OCI-LY7 (cell line): ENCODE measurements at regions not wholly inside any gene's neighbourhood (a gene's known extent, or its start where the extent isn't known, plus 50 kb on each side); places are given as distances from the start of the nearest gene placed in this dataset.

Experiments used
- BruUV-seq: library from RNA; stranded (reverse); fragments of 400-500 nt; replicated peaks from 2 replicates; lab custom pipeline; 2021; lab: Mats Ljungman, UMichigan
- CTCF ChIA-PET: fragments of 300-600 bp; sonication (Branson Sonifier 250); formaldehyde crosslinking; loops from one replicate; lab custom pipeline; 2022; ENCODE audit warnings: antibody characterized with exemption; ENCODE audit not compliant: unreplicated experiment; lab: Charles Lee
- POLR2A ChIA-PET: fragments of 300-600 bp; sonication (Branson Sonifier 250); formaldehyde crosslinking; loops from one replicate; lab custom pipeline; 2022; ENCODE audit warnings: antibody characterized with exemption; lab: Charles Lee
- DNase-seq: peaks from one replicate; pipeline ENCODE4 v3.0.0-alpha.2; 2015; ENCODE audit warnings: low spot score
- H2AFZ ChIP-seq: fragments of 200-600 bp; sonication (generic), shearing (Covaris generic); 2 replicates; pipeline ENCODE4 v1.6.1; 2014; ENCODE audit warnings: mild to moderate bottlenecking, antibody characterized with exemption, low read length, moderate library complexity
- H3K27ac ChIP-seq: fragments of 200-600 bp; sonication (generic); 2 replicates; pipeline ENCODE4 v1.5.1; 2014; ENCODE audit warnings: mixed run types, low read depth, mild to moderate bottlenecking, moderate library complexity, low read length, inconsistent platforms; ENCODE audit not compliant: poor library complexity, severe bottlenecking
- H3K36me3 ChIP-seq: fragments of 200-600 bp; sonication (generic); 2 replicates; pipeline ENCODE4 v1.6.1; 2014; ENCODE audit warnings: mild to moderate bottlenecking, antibody characterized with exemption, low read length, moderate library complexity, mixed read lengths; ENCODE audit not compliant: insufficient read depth
- H3K4me1 ChIP-seq: fragments of 200-600 bp; sonication (generic); 2 replicates; pipeline ENCODE4 v1.5.1; 2014; ENCODE audit warnings: mild to moderate bottlenecking, low read length; ENCODE audit not compliant: insufficient read depth, poor library complexity, severe bottlenecking
- H3K4me2 ChIP-seq: fragments of 200-600 bp; sonication (generic); 2 replicates; pipeline ENCODE4 v1.6.1; 2014; ENCODE audit warnings: mild to moderate bottlenecking, low read length
- H3K4me3 ChIP-seq: fragments of 200-600 bp; sonication (generic); 2 replicates; pipeline ENCODE4 v1.5.1; 2014; ENCODE audit warnings: mild to moderate bottlenecking, low read depth, low read length; ENCODE audit not compliant: poor library complexity, severe bottlenecking
- H3K79me2 ChIP-seq: fragments of 200-600 bp; sonication (generic); 2 replicates; pipeline ENCODE4 v1.6.1; 2016; ENCODE audit warnings: low read depth, mild to moderate bottlenecking, low read length, moderate library complexity, mixed read lengths; ENCODE audit not compliant: insufficient read depth
- H3K9me2 ChIP-seq: fragments of 200-600 bp; sonication (generic); 2 replicates; pipeline ENCODE4 v1.6.1; 2016; ENCODE audit warnings: mild to moderate bottlenecking, low read length, mixed read lengths; ENCODE audit not compliant: insufficient read depth
- H3K9me3 ChIP-seq: fragments of 200-600 bp; sonication (generic); 2 replicates; pipeline ENCODE4 v1.6.1; 2014; ENCODE audit warnings: mild to moderate bottlenecking, mixed run types, low read length, mixed read lengths
- H4K20me1 ChIP-seq: fragments of 200-600 bp; sonication (generic); 2 replicates; pipeline ENCODE4 v1.6.1; 2014; ENCODE audit warnings: mild to moderate bottlenecking, antibody characterized with exemption, low read length, moderate library complexity, mixed read lengths; ENCODE audit not compliant: insufficient read depth
- EZH2phosphoT487 ChIP-seq: fragments of 200-600 bp; sonication (generic); IDR thresholded peaks from 2 replicates; pipeline ENCODE4 v1.6.1; 2018; ENCODE audit warnings: low read depth, borderline replicate concordance, mild to moderate bottlenecking, mixed run types, antibody characterized with exemption, low read length, moderate library complexity, mixed read lengths
- intact Hi-C: fragments of 100-400 bp; cut with micrococcal nuclease; formaldehyde crosslinking; loops from one replicate; pipeline ENCODE4 v1.10.0; 2022; ENCODE audit not compliant: unreplicated experiment
- TF ChIP-seq, protein P1 (sequence below): fragments of 200-600 bp; sonication (generic); conservative IDR thresholded peaks from 2 replicates; pipeline ENCODE4 v1.5.1; 2014; ENCODE audit warnings: mild to moderate bottlenecking, antibody characterized with exemption, low read length, moderate library complexity, mixed read lengths

DNA sequence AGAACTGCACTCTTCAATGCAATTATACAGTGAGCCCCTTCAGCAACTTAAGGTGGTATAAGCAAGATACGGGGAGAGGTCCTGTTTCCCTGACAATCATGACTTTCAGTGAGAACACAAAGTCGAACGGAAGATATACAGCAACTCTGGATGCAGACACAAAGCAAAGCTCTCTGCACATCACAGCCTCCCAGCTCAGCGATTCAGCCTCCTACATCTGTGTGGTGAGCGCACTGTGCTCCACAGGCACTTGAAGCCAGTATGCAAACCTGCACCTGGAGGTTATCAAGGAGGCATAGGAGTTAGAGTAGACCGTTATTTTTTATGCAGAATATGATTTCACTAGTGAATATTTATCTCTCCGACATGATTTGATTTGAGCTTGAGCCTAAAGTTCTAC is 152.2 kb upstream of the OR4E1 start:
- TF ChIP-seq, protein P1, sequence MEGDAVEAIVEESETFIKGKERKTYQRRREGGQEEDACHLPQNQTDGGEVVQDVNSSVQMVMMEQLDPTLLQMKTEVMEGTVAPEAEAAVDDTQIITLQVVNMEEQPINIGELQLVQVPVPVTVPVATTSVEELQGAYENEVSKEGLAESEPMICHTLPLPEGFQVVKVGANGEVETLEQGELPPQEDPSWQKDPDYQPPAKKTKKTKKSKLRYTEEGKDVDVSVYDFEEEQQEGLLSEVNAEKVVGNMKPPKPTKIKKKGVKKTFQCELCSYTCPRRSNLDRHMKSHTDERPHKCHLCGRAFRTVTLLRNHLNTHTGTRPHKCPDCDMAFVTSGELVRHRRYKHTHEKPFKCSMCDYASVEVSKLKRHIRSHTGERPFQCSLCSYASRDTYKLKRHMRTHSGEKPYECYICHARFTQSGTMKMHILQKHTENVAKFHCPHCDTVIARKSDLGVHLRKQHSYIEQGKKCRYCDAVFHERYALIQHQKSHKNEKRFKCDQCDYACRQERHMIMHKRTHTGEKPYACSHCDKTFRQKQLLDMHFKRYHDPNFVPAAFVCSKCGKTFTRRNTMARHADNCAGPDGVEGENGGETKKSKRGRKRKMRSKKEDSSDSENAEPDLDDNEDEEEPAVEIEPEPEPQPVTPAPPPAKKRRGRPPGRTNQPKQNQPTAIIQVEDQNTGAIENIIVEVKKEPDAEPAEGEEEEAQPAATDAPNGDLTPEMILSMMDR = no peak
- TF ChIP-seq EZH2phosphoT487 = no peak
- H3K79me2 ChIP-seq = no peaks in the 10 kb centered on the region
- H3K9me2 ChIP-seq = no peaks in the 10 kb centered on the region
- no peaks in the 10 kb centered on the region for H4K20me1 ChIP-seq
- no peak overlapping the region for H3K4me3 ChIP-seq
- H3K4me1 ChIP-seq = no peaks in the 10 kb centered on the region
- H3K4me2 ChIP-seq = no peak overlapping the region
- H3K36me3 ChIP-seq = no peaks in the 10 kb centered on the region
- ChIA-PET CTCF (interaction anchor here (1.3 kb wide), 1 partner anchor 26 kb away, joined by 5 read pairs; no protein-coding TSS in a partner anchor), POLR2A (interaction anchor here (0.6 kb wide), 1 partner anchor 20 kb away, joined by 3 read pairs; no protein-coding TSS in a partner anchor)
- no peak overlapping the region for H3K27ac ChIP-seq
- no peak for DNase-seq
- H3K9me3 ChIP-seq = no peaks in the 10 kb centered on the region
- H2AFZ ChIP-seq = no peak overlapping the region
- BruUV-seq = no TSS peak
- intact Hi-C loops = no loop called here

DNA sequence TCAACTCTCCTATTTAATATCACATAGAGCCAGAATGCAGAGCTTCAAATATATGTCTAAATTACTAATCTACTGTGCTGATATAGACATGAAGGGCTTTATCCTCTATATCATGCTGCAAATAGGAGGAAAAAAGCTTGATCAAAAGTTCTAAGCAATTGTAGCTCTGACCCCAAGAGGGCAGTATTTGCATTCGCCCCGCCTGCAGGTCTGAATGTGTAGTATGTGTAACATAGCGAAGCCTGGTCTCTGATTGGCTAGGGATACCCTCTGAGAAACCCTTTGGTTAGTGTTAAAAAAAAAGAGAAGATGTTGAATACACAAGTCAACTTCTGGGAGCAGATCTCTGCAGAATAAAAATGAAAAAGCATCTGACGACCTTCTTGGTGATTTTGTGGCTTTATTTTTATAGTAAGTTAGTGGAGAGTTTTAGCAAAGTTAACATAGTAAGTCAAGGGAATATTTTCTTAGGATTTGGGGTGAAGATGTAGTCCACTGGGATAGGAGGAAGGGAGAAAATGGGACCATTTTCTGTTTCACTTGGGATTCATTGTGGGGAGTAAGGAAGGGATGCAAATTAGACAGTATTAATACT is 151.6 kb upstream of the OR4E1 start:
- H3K9me2 ChIP-seq = no peaks in the 10 kb centered on the region
- POLR2A ChIA-PET = no interaction called here
- H3K4me1 ChIP-seq = no peaks in the 10 kb centered on the region
- intact Hi-C loops = no loop called here
- no TSS peak for BruUV-seq
- H3K79me2 ChIP-seq = no peaks in the 10 kb centered on the region
- no peaks in the 10 kb centered on the region for H3K36me3 ChIP-seq
- DNase-seq = peak; percentile 58
- H3K4me2 ChIP-seq = no peak overlapping the region
- CTCF ChIA-PET = interaction anchor here (0.6 to 1.3 kb wide), 2 partner anchors 27 to 702 kb away, joined by 3 to 5 read pairs; no protein-coding TSS in a partner anchor
- no peak overlapping the region for H3K27ac ChIP-seq
- TF ChIP-seq, protein P1 = peak; percentile 90
- no peak for TF ChIP-seq EZH2phosphoT487
- H3K4me3 ChIP-seq = no peak overlapping the region
- no peaks in the 10 kb centered on the region for H4K20me1 ChIP-seq
- no peaks in the 10 kb centered on the region for H3K9me3 ChIP-seq
- no peak overlapping the region for H2AFZ ChIP-seq

DNA sequence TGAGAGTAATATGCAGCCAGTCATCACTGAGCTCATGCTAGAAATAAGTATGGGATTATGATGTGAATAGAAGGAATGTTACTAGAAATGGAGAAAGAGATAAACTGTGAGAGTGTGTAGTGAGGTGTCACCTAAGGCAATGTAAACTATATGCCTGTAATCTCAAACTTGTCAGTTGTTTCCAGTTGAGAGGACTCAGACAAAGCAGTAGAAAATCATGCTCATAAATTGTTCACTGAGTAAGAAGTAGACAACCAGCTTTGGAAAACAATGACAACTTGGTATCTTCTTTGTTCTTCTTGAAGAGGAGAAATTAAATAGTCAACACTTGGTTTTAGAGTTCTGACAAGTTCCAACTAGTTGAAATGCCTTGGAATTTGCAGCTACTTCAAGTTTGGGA is 148.5 kb upstream of the OR4E1 start:
- Histone ChIP-seq H3K36me3 (no peaks in the 10 kb centered on the region), H3K9me3 (no peaks in the 10 kb centered on the region), H2AFZ (no peak overlapping the region), H3K4me1 (no peaks in the 10 kb centered on the region), H3K9me2 (no peaks in the 10 kb centered on the region), H3K4me2 (no peak overlapping the region), H3K4me3 (no peak overlapping the region), H4K20me1 (no peaks in the 10 kb centered on the region), H3K27ac (no peak overlapping the region), H3K79me2 (no peaks in the 10 kb centered on the region)
- DNase-seq = no peak
- no peak for TF ChIP-seq EZH2phosphoT487
- TF ChIP-seq, protein P1 = no peak
- no TSS peak for BruUV-seq
- CTCF ChIA-PET = interaction anchor here (1.0 kb wide), 1 partner anchor 22 kb away, joined by 3 read pairs; no protein-coding TSS in a partner anchor
- intact Hi-C loops = no loop called here
- POLR2A ChIA-PET = interaction anchor here (0.6 to 1.0 kb wide), 2 partner anchors 80 to 913 kb away, joined by 3 read pairs; no protein-coding TSS in a partner anchor
